ENCODE measurements at regions not wholly inside any gene's neighbourhood (a gene's known extent, or its start where the extent isn't known, plus 50 kb on each side); places are given as distances from the start of the nearest gene placed in this dataset.
A peak's percentile ranks its signal among the peaks of the same experiment; 100 is the strongest.

- no peaks in the 10 kb centered on the region for H3K27me3 ChIP-seq (ENCODE audit: control insufficient read depth, insufficient read depth, low read length)
- TF ChIP-seq CTCF (IDR thresholded peaks at IDR 0.05; ENCODE audit: insufficient read depth, low read depth, low read length), result no peak
- ChIA-PET POLR2A (interaction anchor here (0.5 kb wide), 1 partner anchor 43 kb away, joined by 4 read pairs; no protein-coding TSS in a partner anchor), CTCF (interaction anchor here (0.7 kb wide), 1 partner anchor 16 kb away, joined by 3 read pairs; no protein-coding TSS in a partner anchor)
- H3K4me3 ChIP-seq (ENCODE audit: low read depth, low read length), result no peak overlapping the region
- no peaks in the 10 kb centered on the region for H3K36me3 ChIP-seq (ENCODE audit: control insufficient read depth, insufficient read depth, low read length)
- DNase-seq (ENCODE audit: low read depth), result no peak
These were observed 473.1 kb downstream of the NR2F1-AS1 start for GRCh38 chr5:93107805-93108520.

- no peaks in the 10 kb centered on the region for H3K36me3 ChIP-seq (ENCODE audit: control insufficient read depth, insufficient read depth, low read length)
- no peak for TF ChIP-seq CTCF (IDR thresholded peaks at IDR 0.05; ENCODE audit: insufficient read depth, low read depth, low read length)
- CTCF ChIA-PET, result no interaction called here
- H3K4me3 ChIP-seq (ENCODE audit: low read depth, low read length), result no peak overlapping the region
- DNase-seq (ENCODE audit: low read depth), result no peak
- POLR2A ChIA-PET, result no interaction called here
- H3K27me3 ChIP-seq (ENCODE audit: control insufficient read depth, insufficient read depth, low read length), result no peaks in the 10 kb centered on the region
These were observed 473.9 kb downstream of the NR2F1-AS1 start for GRCh38 chr5:93107141-93107540.

- no peak for DNase-seq (ENCODE audit: low read depth)
- no peak overlapping the region for H3K4me3 ChIP-seq (ENCODE audit: low read depth, low read length)
- H3K36me3 ChIP-seq (ENCODE audit: control insufficient read depth, insufficient read depth, low read length), result no peaks in the 10 kb centered on the region
- TF ChIP-seq CTCF (IDR thresholded peaks at IDR 0.05; ENCODE audit: insufficient read depth, low read depth, low read length), result no peak
- ChIA-PET CTCF (no interaction called here), POLR2A (no interaction called here)
- no peaks in the 10 kb centered on the region for H3K27me3 ChIP-seq (ENCODE audit: control insufficient read depth, insufficient read depth, low read length)
These were observed 479.4 kb downstream of the NR2F1-AS1 start for GRCh38 chr5:93101661-93102060.

GRCh38 chr5:93100976-93101375, 480.0 kb downstream of the NR2F1-AS1 start:
- no peaks in the 10 kb centered on the region for H3K27me3 ChIP-seq (ENCODE audit: control insufficient read depth, insufficient read depth, low read length)
- DNase-seq (ENCODE audit: low read depth), result no peak
- no peak for TF ChIP-seq CTCF (IDR thresholded peaks at IDR 0.05; ENCODE audit: insufficient read depth, low read depth, low read length)
- POLR2A ChIA-PET, result no interaction called here
- CTCF ChIA-PET, result interaction anchor here (0.9 to 1.0 kb wide), 2 partner anchors 17 to 25 kb away, joined by 3 to 4 read pairs; no protein-coding TSS in a partner anchor
- H3K36me3 ChIP-seq (ENCODE audit: control insufficient read depth, insufficient read depth, low read length), result no peaks in the 10 kb centered on the region
- H3K4me3 ChIP-seq (ENCODE audit: low read depth, low read length), result no peak overlapping the region

DNA sequence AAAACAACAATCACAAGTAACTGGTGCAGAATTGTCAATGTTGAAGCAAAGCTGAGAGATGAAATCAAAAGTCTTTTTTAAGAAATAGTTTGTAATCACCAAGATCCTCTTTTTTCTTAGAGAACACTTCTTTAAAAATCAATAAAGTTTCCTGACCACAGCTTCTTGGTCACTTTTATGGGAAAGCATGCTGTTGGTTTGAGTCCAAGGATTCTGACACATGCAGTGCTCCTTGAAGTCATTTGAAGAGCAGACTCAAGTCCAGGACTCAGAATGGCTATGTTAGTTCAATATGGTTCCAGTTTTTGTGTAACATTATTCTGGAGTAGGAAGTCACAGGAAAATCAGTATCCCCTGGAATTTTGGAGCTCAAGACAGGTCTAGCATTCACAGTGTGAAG, 480.6 kb downstream of the NR2F1-AS1 start:
- Histone ChIP-seq H3K36me3 (ENCODE audit: control insufficient read depth, insufficient read depth, low read length) (no peaks in the 10 kb centered on the region), H3K4me3 (ENCODE audit: low read depth, low read length) (no peak overlapping the region), H3K27me3 (ENCODE audit: control insufficient read depth, insufficient read depth, low read length) (no peaks in the 10 kb centered on the region)
- POLR2A ChIA-PET, result no interaction called here
- CTCF ChIA-PET, result interaction anchor here (0.7 to 1.0 kb wide), 3 partner anchors 17 to 479 kb away, joined by 3 to 4 read pairs (median 3); no protein-coding TSS in a partner anchor
- peak; percentile 62 for DNase-seq (ENCODE audit: low read depth)
- no peak for TF ChIP-seq CTCF (IDR thresholded peaks at IDR 0.05; ENCODE audit: insufficient read depth, low read depth, low read length)
